Breast epithelium (tissue), 3 donors: ENCODE measurements at regions not wholly inside any gene's neighbourhood (a gene's known extent, or its start where the extent isn't known, plus 50 kb on each side); places are given as distances from the start of the nearest gene placed in this dataset.

Experiments used
- CTCF ChIP-seq, 3 donors: fragments of 450-650 bp; IDR thresholded peaks; one replicate each; pipeline ENCODE4 v1.5.1; 2016 to 2017; ENCODE audit warnings: antibody characterized with exemption in 3 of 3, mild to moderate bottlenecking in 3 of 3, moderate library complexity in 3 of 3
- POLR2A ChIP-seq: fragments of 450-650 bp; IDR thresholded peaks from one replicate; pipeline ENCODE4 v1.6.1; 2016; ENCODE audit warnings: antibody characterized with exemption, mild to moderate bottlenecking, moderate library complexity

- TF ChIP-seq CTCF (IDR thresholded peaks at IDR 0.05) (no peak), POLR2A (no peak)
Observed at GRCh38 chr2:16073471-16073870, 133.1 kb downstream of the MYCN start.
